PC-9 (cell line): ENCODE measurements at regions not wholly inside any gene's neighbourhood (a gene's known extent, or its start where the extent isn't known, plus 50 kb on each side); places are given as distances from the start of the nearest gene placed in this dataset.

Source experiments
- BruUV-seq: library from RNA; stranded (reverse); fragments of 400-500 nt; replicated peaks from 2 replicates; lab custom pipeline; 2021; lab: Mats Ljungman, UMichigan
- CTCF ChIA-PET: fragments of 300-600 bp; sonication (Branson Sonifier 250); formaldehyde crosslinking; loops from one replicate; lab custom pipeline; 2022; ENCODE audit warnings: antibody characterized with exemption; lab: Charles Lee
- POLR2A ChIA-PET: fragments of 300-600 bp; sonication (Branson Sonifier 250); formaldehyde crosslinking; loops from one replicate; lab custom pipeline; 2022; ENCODE audit warnings: antibody characterized with exemption; ENCODE audit not compliant: unreplicated experiment; lab: Charles Lee
- DNase-seq, 2 experiments: peaks; one replicate each; pipeline versions ENCODE4 v3.0.0 to v3.0.0-alpha.2; 2015 to 2022; ENCODE audit warnings: mixed read lengths in 1 of 2
- H2AFZ ChIP-seq: fragments of 200-600 bp; sonication (generic); 2 replicates; pipeline ENCODE4 v1.8.1; 2017; ENCODE audit warnings: antibody characterized with exemption
- H3F3A ChIP-seq: fragments of 200-600 bp; sonication (generic); 2 replicates; pipeline ENCODE4 v1.8.1; 2017; ENCODE audit warnings: antibody characterized with exemption, mild to moderate bottlenecking, low read depth; ENCODE audit not compliant: insufficient read depth
- H3K27ac ChIP-seq: fragments of 200-600 bp; sonication (generic); 2 replicates; pipeline ENCODE4 v1.6.1; 2016; ENCODE audit warnings: mixed run types
- H3K27me3 ChIP-seq: fragments of 200-600 bp; sonication (generic); 2 replicates; pipeline ENCODE4 v1.6.1; 2016; ENCODE audit warnings: low read depth, mixed run types; ENCODE audit not compliant: insufficient read depth
- H3K36me3 ChIP-seq: fragments of 200-600 bp; sonication (generic); 2 replicates; pipeline ENCODE4 v1.6.1; 2016; ENCODE audit warnings: low read depth, mixed run types
- H3K4me1 ChIP-seq: fragments of 200-600 bp; sonication (generic); replicated peaks from 2 replicates; pipeline ENCODE4 v1.6.1; 2016; ENCODE audit warnings: mixed run types; ENCODE audit not compliant: insufficient read depth
- H3K4me2 ChIP-seq: fragments of 200-600 bp; sonication (generic); 2 replicates; pipeline ENCODE4 v1.6.1; 2017; ENCODE audit warnings: mixed run types
- H3K4me3 ChIP-seq: fragments of 200-600 bp; sonication (generic); 2 replicates; pipeline ENCODE4 v1.6.1; 2016; ENCODE audit warnings: mixed run types
- H3K79me2 ChIP-seq: fragments of 200-600 bp; sonication (generic); 2 replicates; pipeline ENCODE4 v1.6.1; 2017; ENCODE audit warnings: low read depth, mixed run types
- H3K9me2 ChIP-seq: fragments of 200-600 bp; sonication (generic); 2 replicates; pipeline ENCODE4 v1.8.1; 2017; ENCODE audit warnings: mild to moderate bottlenecking; ENCODE audit not compliant: insufficient read depth
- H3K9me3 ChIP-seq: fragments of 200-600 bp; sonication (generic); 2 replicates; pipeline ENCODE4 v1.8.1; 2016; ENCODE audit warnings: low read depth; ENCODE audit not compliant: insufficient read depth
- H4K20me1 ChIP-seq: fragments of 200-600 bp; sonication (generic); 2 replicates; pipeline ENCODE4 v1.8.1; 2017; ENCODE audit not compliant: insufficient read depth
- CTCF ChIP-seq: fragments of 200-600 bp; sonication (generic); conservative IDR thresholded peaks from 2 replicates; pipeline ENCODE4 v1.6.1; 2017; ENCODE audit warnings: mixed run types, antibody characterized with exemption, mild to moderate bottlenecking, moderate library complexity
- EZH2 ChIP-seq: fragments of 200-600 bp; sonication (generic); IDR thresholded peaks from 2 replicates; pipeline ENCODE4 v1.8.0; 2017; ENCODE audit warnings: antibody characterized with exemption, low read depth
- intact Hi-C: fragments of 100-400 bp; cut with micrococcal nuclease; formaldehyde crosslinking; loops from one replicate; pipeline ENCODE4 v1.10.0; 2022; ENCODE audit not compliant: unreplicated experiment

GRCh38 chr4:53905941-53906377, 158.4 kb downstream of the CHIC2 start:
- Histone ChIP-seq H2AFZ (no peak overlapping the region), H3K36me3 (no peaks in the 10 kb centered on the region), H4K20me1 (no peaks in the 10 kb centered on the region), H3K27ac (no peak overlapping the region), H3K9me2 (no peaks in the 10 kb centered on the region), H3K4me3 (no peak overlapping the region), H3F3A (no peaks in the 10 kb centered on the region), H3K79me2 (no peaks in the 10 kb centered on the region), H3K9me3 (no peaks in the 10 kb centered on the region), H3K27me3 (no peaks in the 10 kb centered on the region), H3K4me2 (no peak overlapping the region), H3K4me1 (peaks cover 4% of the 10 kb centered on the region; the same call in 1 of the 2 replicates)
- no TSS peak for BruUV-seq
- no peak for DNase-seq
- no peak for TF ChIP-seq EZH2
- no peak for TF ChIP-seq CTCF
- CTCF ChIA-PET: interaction anchor here (0.7 kb wide), 1 partner anchor 24 kb away, joined by 4 read pairs; no protein-coding TSS in a partner anchor
- POLR2A ChIA-PET: no interaction called here
- intact Hi-C loops: loop anchor here (5.0 to 10.0 kb wide), 3 partner anchors 709 to 1531 kb away; no protein-coding TSS in a partner anchor

GRCh38 chr4:53905276-53905940, 159.0 kb downstream of the CHIC2 start:
- Histone ChIP-seq H4K20me1 (no peaks in the 10 kb centered on the region), H3K9me3 (no peaks in the 10 kb centered on the region), H3K36me3 (no peaks in the 10 kb centered on the region), H3K4me1 (peaks cover 4% of the 10 kb centered on the region; the same call in 1 of the 2 replicates), H3K4me3 (no peak overlapping the region), H3K79me2 (no peaks in the 10 kb centered on the region), H2AFZ (no peak overlapping the region), H3K4me2 (no peak overlapping the region), H3K9me2 (no peaks in the 10 kb centered on the region), H3K27ac (no peak overlapping the region), H3K27me3 (no peaks in the 10 kb centered on the region), H3F3A (no peaks in the 10 kb centered on the region)
- ChIA-PET POLR2A (no interaction called here), CTCF (interaction anchor here (0.6 kb wide), 1 partner anchor 743 kb away, joined by 5 read pairs; no protein-coding TSS in a partner anchor)
- intact Hi-C loops: loop anchor here (5.0 to 10.0 kb wide), 3 partner anchors 708 to 1531 kb away; no protein-coding TSS in a partner anchor
- no peak for TF ChIP-seq CTCF
- no peak for TF ChIP-seq EZH2
- DNase-seq: no peak
- no TSS peak for BruUV-seq

GRCh38 chr4:53902786-53903185, 161.6 kb downstream of the CHIC2 start:
- no peaks in the 10 kb centered on the region for H3K9me2 ChIP-seq
- no peak for TF ChIP-seq EZH2
- no peak for TF ChIP-seq CTCF
- H3K79me2 ChIP-seq: no peaks in the 10 kb centered on the region
- DNase-seq: no peak
- H3K4me2 ChIP-seq: no peak overlapping the region
- no TSS peak for BruUV-seq
- CTCF ChIA-PET: no interaction called here
- POLR2A ChIA-PET: no interaction called here
- H3K9me3 ChIP-seq: no peaks in the 10 kb centered on the region
- no peak overlapping the region for H2AFZ ChIP-seq
- no peaks in the 10 kb centered on the region for H3K36me3 ChIP-seq
- H3K27me3 ChIP-seq: no peaks in the 10 kb centered on the region
- H3K4me3 ChIP-seq: no peak overlapping the region
- no peaks in the 10 kb centered on the region for H3K4me1 ChIP-seq
- H3K27ac ChIP-seq: no peak overlapping the region
- intact Hi-C loops: loop anchor here (10.0 kb wide), 2 partner anchors 888 to 1528 kb away; no protein-coding TSS in a partner anchor
- H4K20me1 ChIP-seq: no peaks in the 10 kb centered on the region
- no peaks in the 10 kb centered on the region for H3F3A ChIP-seq
